OCI-LY1 (cell line): ENCODE measurements at regions not wholly inside any gene's neighbourhood (a gene's known extent, or its start where the extent isn't known, plus 50 kb on each side); places are given as distances from the start of the nearest gene placed in this dataset.

Experiments
- CTCF ChIP-seq: fragments of 200-600 bp; sonication (generic), shearing (Covaris generic); IDR thresholded peaks from 2 replicates; pipeline ENCODE4 v1.5.1; 2017; ENCODE audit warnings: mild to moderate bottlenecking, antibody characterized with exemption, low read length, moderate library complexity, mixed read lengths
- EZH2 ChIP-seq: fragments of 200-600 bp; sonication (generic), shearing (Covaris generic); IDR thresholded peaks from 2 replicates; pipeline ENCODE4 v1.8.0; 2017; ENCODE audit warnings: borderline replicate concordance, mixed run types, mild to moderate bottlenecking, antibody characterized with exemption, low read length, moderate library complexity, mixed read lengths

- TF ChIP-seq CTCF (no peak), EZH2 (no peak)
Measured at GRCh38 chr1:5574641-5575040, 417.6 kb downstream of the NPHP4 start.
